NCI-H446 (cell line): ENCODE measurements at regions not wholly inside any gene's neighbourhood (a gene's known extent, or its start where the extent isn't known, plus 50 kb on each side); places are given as distances from the start of the nearest gene placed in this dataset.
A peak's percentile ranks its signal among the peaks of the same experiment; 100 is the strongest.

Source experiments
- DNase-seq, 2 experiments: peaks; one replicate each; lab custom pipeline; 2025; lab: John Stamatoyannopoulos, UW

DNA sequence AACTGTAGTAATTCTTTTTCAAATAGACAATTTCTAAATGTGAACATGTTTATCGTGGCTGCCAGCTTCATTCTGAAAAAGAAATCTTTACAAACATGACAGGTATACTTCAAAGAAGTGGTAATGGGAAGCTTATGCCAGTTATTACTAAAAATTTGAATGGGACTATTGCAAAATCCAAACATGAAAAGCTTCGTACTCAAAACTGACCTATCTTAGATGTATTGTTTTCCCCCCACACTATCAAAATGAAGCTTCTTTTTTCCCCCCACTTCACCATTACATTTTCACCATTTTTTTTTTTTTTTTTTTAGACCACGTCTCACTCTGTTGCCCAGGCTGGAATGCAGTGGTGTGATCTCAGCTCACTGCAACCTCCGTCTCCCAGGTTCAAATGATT lies 50.4 kb upstream of the SERTAD2 start:
- DNase-seq, result no peak

DNA sequence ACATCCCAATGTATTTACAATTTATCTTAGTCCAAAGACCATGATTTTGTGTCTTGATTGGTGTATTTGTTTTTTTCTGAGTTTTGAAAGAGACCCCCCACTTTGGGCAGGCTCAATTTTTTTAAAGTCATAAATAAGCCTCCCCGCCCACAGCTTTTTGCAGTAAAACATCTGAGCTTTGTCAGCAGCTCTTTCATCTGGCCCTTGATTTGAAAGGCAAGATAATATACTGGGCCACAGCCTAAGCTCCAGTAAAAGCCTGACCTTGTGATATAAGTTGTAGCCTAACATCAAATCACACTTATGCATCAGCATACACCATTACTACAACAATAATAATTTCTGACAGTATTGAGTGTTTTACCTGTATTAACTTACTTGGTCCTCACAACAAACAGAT lies 51.3 kb upstream of the SERTAD2 start:
- no peak for DNase-seq

DNA sequence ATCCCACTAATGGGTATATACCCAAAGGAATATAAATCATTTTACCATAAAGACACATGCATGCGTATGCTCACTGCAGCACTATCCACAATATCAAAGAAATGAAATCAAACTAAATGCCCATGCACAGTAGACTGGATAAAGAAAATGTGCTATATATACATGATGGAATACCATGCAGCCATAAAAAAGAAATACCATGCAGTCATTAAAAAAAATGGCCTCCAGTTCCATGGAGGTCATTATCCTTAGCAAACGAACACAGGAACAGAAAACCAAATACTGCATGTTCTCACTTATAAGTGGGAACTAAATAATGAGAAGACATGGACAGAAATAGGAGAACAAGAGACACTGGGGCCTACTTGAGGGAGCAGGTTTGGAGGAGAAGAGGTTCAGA lies 53.6 kb upstream of the SERTAD2 start:
- DNase-seq, result no peak

DNA sequence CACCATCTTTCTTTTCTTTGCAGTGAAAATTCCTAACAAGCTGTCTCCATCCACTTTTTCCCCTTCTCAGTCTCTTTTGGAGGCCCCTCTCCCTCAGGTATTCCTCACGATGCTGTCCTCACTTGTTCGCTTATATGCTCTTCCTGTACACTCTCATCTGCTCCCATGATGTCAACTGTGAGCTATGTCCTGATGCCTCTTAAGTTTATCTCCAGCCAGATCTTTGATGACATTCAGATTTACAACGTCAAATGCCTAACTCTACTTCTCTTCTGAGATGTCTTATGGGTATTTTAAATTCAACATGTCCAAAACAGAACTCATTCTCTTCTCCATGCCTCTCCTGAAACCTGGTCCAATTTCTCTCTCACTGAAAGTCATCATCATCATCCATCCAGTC lies 55.1 kb upstream of the SERTAD2 start:
- DNase-seq, result no peak

DNA sequence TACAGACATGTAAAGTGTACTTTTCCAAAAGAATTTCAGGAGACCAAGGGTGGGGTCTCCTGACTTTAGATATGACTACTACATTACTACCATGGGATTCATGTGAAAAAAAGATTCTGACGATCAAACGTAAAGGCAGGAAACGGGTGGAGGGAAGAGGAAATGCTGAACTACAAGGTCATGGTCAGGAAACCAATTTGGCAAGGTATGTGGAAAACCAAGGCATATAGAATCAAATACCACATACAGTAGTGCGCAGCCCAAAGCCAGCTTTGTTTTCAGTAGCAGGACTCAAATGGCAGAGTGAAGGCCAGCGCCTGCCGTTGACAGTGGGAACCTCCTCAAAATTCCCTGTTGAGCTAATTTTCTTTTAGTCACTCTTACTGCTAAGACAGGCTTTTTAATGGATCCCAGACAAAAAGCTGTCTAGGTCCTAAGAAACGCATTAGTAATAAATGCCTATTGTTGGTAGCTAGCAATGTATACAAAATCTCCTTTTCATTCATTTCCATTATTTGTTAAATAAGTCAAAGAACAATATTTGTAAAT lies 57.6 kb upstream of the SERTAD2 start:
- DNase-seq, result no peak

DNA sequence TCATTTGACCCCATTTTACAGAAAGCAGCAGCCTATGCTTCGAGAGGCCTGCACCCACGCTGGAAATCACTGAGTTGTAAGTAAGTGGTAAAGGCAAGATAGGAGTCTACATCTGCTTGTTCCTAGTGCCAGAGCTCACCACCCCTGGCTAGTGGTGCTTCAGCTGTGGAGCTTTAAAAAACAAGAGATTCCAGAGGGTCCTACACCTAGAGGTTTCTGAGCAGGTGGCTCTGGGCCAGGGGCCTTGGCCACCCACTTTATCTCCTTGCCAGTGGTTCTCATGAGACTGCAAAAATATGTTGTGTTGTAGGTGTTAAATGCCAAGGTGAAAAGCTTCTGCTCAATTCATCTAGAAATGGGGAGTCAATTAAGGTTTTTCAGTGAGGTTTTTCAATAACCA lies 60.0 kb upstream of the SERTAD2 start:
- no peak for DNase-seq

DNA sequence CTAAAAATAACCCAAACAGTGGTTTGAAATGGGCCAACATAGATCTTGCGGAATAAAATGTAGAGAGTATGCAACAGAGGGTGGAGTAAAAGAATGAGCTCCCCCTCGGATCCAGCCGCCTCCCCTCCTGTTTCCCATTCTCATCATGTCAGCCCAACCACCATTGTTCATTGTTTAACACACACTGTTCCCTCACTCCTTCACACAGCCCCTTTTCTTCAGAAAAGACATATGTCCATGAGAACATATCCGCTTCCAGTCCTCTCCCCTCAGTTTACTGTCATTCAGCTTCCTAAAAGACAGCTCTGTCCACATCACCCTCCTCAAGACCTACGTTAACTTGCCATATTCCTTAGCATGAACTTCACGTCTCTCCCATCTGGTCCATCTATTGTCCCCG lies 62.9 kb upstream of the SERTAD2 start:
- DNase-seq, result no peak

DNA sequence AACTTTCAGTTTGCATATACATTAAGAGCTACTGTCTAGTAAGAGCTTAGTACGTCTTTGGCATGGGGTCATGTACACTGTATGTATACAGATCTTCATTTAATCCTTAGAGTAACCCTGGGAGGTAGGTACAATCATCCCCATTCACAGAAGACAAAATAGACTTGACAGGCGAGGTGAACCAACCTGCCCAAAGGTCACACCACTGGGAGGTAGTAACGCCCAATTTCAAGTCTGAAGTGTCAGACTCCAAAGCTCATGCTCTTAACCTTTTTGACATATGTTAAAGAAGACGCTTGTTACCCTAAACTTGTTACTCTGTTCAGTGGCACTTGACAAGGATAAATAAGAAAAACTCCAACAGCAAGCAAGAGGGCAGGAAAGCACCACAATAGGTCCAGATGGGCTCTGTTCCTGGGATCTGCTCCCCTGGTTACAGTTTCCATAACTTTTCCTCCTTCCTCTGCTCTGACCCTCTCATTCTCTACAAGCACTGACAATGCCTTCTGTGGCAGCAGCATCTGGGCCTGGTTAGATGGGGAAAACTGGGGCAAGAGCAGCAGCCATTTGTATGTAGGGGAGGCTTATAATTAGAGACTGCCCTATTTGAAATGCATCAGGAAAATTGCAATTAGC lies 64.7 kb upstream of the SERTAD2 start:
- DNase-seq, result no peak

DNA sequence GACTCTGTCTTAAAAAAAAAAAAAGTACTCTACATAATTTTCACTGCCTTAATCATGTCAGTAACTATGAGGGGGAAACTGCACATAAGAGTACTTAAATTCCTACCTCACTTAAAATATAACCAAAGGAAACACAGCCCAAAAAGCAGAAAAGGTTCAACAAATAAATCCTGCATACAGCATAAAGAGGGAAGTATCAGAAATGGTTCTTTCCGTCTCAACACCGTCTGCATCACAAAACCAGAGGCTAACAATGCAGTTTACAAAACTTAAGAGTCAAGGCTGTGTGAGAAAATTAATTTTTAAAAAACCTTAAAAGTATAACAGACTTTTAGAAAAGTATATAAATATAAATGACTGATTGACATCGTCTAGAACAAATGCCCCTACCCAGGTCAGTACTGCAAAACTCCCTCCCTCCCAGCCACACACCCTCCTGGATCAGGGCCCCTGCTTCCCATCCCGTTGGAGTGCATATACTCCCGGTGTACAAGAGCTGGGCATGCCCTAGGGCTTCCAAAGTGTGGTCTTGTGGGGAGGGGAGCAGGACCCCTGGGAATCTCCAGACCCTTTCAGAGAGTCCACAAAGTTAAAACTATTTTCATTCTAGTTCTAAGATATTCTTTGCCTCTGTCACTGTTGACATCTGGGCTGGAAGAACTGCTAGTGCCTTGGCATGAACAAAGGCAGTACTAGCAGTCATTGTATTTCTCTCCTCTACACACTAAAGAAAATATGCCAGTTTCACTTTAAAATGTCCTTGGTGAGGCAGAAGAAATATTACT lies 67.0 kb upstream of the SERTAD2 start:
- no peak for DNase-seq

DNA sequence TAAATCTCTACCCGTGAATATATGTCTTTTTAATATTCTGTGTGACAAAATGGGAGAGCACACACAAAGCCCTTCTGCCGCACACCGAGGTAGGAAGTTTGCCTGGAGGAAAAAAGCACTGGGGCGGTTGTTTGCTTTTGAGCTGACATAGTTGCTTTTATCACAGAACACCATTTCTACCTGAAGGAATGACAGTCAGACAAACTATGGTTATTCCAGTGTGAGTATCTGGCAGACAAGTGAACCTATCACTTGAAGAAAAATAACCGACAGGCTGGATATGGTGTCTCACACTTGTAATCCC lies 67.6 kb upstream of the SERTAD2 start:
- no peak for DNase-seq

DNA sequence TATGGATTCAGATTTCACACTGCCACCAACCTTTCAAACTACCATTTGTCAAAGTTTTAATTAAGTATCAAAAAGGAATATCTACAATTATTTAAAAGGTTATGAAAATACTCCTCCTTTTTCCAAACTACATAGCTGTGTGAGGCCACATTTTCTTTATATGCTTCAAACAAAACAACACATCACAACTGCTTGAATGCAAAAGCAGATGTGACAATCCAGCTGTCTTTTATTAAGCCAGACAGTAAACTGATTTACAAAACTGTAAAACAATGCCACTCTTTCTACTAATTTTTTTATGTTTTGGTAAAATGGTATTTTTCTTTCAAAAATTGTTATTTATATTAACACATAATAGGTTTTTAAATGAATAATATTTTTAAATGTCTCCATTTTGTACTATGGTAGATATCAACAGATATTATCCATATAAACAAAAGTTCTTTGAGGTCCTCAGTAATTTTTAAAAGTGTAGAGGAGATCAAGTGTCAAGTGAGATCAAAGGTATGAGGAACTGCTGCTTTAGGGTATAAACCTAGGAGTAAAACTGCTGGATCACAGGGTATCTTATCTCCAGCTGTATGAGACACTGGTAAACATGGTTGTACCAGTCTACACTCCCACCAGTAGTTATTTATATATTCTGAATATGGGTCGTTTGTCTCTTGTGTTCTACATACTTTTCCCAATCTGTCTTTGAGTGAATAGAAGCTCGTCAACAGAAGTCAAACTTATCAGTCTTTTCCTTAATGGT lies 68.8 kb upstream of the SERTAD2 start:
- no peak for DNase-seq

DNA sequence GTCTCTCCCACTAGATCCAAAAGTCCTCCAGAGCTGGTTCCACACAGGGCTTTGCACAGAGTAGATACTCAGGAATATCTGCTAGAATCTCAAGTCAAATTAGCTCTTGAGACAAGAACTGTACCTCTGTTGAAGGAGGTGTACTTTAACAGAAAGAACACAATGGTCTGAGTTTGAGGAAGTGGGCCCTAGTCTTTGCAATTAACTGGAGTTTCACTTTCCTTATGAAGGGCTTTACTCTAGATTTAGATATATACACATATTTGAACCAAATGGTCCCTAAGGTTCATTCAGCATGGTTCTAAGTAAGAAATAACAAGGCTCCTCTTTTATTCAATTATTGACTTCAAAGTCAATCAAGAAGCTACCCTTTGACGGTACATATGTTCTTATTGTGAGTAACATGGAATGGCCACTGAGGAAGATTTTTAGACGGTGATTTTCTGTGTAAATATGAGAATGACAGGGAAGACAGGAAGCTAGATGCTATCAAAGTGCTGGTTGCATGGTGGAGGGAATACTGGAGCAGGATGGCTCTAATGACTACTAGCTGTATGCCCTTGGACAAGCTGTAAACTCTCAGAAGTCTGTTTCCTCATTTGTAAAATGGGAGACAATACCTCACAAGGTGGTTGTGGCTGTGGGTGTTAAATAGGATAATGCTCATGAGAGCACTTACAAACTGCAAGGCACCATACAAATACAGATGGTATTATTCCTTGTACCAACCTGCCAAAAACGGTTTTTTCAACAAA lies 73.5 kb upstream of the SERTAD2 start:
- DNase-seq, result no peak

DNA sequence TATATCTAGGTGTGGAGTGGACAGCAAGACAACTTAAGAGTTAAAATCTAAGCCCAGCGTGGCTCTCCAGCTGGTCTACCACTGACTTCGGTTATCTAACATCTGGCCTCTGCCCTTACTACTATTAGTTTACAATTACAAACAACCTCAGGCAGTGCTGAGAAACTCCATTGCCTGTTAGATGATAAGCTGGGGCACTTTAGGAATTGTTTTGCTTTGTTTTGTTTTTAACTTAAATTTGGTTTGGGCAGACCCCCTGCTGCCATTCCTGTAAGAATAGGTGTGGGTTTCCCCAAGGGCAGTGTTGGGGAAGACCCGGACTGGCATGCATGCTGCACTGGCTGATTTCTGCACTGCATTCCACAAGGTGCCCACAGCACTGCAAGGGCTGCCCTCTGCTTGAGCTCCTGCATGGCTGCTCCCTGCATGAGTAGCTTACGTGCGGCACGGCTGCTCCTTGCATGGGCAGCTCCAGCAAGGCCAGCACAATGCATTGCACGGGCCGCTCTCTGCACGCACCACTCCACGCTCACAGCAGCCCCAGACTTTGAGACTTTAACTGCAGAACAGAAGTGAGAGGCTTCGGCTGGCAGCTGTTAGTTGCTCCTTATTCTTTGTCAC lies 74.2 kb upstream of the SERTAD2 start:
- no peak for DNase-seq

DNA sequence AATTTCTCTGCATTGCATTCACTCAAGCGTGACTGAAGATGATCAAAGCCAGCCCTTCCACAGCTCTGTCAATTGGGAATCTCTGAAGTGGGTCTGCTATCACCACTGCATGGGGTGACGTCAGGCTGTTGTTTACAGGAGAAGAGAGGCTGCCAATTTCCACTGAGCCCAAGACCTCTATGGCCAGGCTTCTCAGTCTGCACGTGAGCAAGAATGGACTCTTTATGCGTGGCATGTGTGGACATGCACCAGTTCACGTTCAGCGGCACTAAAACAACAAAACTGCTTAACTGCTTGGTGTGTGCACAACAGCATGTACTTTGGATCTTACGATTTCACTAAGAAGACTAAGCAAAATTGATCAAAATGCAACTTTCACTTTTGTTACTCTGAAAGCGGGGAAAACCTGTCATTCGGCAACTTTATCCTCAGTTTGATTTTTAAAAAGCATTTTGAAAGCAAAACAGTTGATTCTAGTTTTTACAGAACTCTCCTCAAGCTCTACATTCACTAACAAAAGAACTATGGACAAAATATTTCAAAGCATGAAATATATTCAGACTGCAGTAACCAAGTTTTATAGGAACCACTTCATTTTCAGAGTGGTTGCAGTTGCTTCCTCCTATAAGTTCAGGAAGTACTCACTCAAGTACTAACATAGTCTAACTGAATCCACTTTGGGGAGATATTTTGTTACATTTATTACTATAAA lies 77.0 kb upstream of the SERTAD2 start:
- DNase-seq, result peak; percentile 28 to 50

DNA sequence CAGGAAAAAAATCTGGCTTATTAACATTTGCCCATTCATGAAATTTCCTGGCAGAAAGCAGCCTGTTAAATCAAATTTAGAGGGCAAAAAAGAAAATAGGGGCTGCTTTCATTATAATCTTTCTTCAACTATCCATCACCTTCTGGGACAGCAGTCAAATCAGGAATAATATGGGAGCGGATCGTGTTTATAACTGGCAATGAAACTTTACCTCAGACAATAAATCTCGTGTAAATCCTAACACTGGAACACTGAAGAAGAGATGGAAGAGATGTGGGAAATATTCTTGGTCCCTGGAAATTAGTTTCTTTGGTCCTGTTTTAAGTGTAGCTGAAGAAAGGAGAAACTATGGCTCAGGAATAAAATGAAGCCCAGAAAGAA lies 77.5 kb upstream of the SERTAD2 start:
- DNase-seq, result no peak

DNA sequence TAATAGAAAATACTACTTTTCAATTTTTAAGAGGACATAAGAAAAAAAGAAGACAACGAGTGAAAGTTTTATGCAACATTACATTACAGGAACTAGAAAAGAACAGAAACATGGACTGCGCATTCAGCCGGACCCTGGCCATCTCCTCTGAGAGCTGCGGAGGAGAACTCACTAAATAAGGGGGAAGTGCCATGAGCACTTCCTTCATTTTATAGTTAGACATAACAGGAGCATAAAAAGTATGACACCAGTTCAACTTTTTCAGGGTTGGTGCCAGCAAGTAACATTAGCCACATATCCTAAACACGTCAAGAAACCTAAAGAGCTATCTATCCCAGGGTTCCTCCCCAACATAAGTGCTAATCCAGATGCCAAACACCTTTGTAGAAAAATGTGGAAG lies 78.0 kb upstream of the SERTAD2 start:
- no peak for DNase-seq

DNA sequence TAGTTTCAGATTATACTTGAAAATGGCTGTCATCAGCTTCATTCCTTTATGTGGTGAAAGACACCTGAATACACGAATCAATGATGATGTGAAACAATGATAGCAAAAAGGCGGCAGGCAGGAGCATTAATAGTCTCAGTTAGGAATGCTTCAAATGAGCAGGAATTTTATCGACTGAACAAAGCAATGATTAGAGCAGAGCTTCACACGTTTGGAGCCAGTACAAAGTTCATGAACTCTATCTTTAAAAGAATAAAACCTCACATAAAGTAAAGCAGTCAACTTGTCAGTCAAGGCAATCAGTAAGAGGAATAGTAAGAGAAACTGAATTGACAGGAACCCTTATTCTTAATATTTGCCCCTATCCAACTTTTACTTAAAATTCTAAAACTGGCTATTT lies 78.4 kb upstream of the SERTAD2 start:
- no peak for DNase-seq

DNA sequence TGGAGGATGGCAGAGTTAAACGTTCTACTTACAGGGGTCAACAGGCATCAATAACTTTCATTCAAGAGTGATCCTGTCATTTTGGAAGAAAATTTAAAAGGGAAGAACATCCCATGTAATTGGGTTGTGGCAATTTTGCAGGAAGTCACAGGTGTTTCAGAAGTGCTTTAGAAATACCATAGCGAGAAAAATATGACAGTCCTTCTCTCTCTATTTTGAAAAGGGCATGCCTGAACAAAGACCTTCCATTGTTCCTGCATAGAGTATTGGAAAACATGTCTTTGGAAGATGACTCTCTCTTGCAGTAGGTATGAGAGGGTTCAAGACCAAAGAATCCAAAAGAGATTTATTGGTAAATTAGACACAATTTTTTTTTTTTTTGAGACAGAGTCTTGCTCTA lies 81.8 kb upstream of the SERTAD2 start:
- DNase-seq, result no peak

DNA sequence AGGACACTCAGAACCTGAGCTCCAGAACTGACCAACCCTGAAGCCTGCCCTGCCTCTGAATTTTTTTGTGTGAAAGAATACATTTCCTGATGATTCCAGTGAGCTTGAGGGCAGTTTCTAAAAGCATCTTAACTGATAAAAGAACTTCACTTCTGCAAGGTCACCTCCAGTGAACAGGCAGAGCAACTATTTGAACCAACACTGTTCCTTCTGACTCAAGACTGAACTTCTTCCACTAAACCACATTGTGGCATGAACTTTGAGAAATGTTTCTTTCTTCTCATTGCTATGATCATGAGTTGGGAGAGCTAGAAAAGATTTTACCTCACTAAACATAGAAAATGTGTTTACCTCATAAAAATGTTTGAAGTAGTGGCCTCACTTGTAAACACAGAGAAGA lies 83.8 kb upstream of the SERTAD2 start:
- DNase-seq, result no peak

DNA sequence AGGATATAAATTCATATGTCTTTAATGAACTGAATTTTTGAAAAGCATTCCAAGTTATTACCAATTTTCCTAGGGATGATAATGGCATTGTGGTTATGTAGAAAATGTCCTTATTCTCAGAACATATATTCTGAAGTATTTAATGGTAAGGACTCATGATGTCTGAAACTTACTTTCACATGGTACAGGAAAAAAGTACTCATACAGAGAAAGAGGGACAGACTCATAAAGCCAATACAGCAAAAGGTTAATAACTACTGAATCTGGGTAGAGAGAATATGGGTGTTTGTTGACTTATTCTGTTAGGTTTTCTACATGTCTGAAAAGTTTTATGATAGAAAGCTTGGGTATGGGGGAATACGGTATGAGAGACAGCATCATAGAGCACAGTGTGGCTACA lies 84.3 kb upstream of the SERTAD2 start:
- no peak for DNase-seq

DNA sequence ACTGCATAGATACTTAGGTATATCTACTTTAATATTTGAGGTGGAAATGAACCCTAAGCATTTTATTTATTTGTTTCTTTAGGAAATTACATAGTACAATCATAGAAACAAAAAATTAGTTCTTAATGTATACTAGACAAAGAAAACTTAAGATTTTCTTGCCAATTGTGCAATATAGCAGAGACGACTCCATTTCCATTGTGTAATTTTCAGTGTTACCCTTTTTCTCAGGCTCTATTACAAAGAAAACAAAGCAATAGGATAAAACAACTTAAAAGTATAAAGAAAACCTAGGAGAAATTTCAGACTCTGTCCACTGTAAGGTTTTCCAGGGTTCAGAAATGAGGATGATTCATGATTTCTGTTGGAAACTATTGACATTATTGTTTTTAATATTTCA lies 89.0 kb upstream of the SERTAD2 start:
- DNase-seq, result no peak
